Esophagus muscularis mucosa (tissue), 4 donors: ENCODE measurements at regions not wholly inside any gene's neighbourhood (a gene's known extent, or its start where the extent isn't known, plus 50 kb on each side); places are given as distances from the start of the nearest gene placed in this dataset.

Experiments
- EP300 ChIP-seq: sonication (generic); formaldehyde crosslinking; IDR thresholded peaks from one replicate; pipeline ENCODE4 v1.6.1; 2017; ENCODE audit warnings: antibody characterized with exemption
- POLR2A ChIP-seq: fragments of 450-650 bp; IDR thresholded peaks from one replicate; pipeline ENCODE4 v1.6.1; 2017; ENCODE audit warnings: antibody characterized with exemption, moderate library complexity, mild to moderate bottlenecking, low read depth
- TF ChIP-seq, protein P1 (sequence below), 3 experiments: fragments of 200-600 bp in 2 of 3; fragments of 450-650 bp in 1 of 3; sonication (generic) in 2 of 3; IDR thresholded peaks; one replicate each; pipeline ENCODE4 v1.5.1; 2017 to 2019; ENCODE audit warnings: antibody characterized with exemption in 3 of 3, mild to moderate bottlenecking in 2 of 3, moderate library complexity in 1 of 3

- TF ChIP-seq, protein P1, sequence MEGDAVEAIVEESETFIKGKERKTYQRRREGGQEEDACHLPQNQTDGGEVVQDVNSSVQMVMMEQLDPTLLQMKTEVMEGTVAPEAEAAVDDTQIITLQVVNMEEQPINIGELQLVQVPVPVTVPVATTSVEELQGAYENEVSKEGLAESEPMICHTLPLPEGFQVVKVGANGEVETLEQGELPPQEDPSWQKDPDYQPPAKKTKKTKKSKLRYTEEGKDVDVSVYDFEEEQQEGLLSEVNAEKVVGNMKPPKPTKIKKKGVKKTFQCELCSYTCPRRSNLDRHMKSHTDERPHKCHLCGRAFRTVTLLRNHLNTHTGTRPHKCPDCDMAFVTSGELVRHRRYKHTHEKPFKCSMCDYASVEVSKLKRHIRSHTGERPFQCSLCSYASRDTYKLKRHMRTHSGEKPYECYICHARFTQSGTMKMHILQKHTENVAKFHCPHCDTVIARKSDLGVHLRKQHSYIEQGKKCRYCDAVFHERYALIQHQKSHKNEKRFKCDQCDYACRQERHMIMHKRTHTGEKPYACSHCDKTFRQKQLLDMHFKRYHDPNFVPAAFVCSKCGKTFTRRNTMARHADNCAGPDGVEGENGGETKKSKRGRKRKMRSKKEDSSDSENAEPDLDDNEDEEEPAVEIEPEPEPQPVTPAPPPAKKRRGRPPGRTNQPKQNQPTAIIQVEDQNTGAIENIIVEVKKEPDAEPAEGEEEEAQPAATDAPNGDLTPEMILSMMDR (IDR thresholded peaks at IDR 0.05): no peak
- TF ChIP-seq EP300 (no peak), POLR2A (no peak)
Measured at GRCh38 chr1:188700116-188700515, 1777.5 kb downstream of the BRINP3 start.
